ENCODE measurements at regions not wholly inside any gene's neighbourhood (a gene's known extent, or its start where the extent isn't known, plus 50 kb on each side); places are given as distances from the start of the nearest gene placed in this dataset.

DNA sequence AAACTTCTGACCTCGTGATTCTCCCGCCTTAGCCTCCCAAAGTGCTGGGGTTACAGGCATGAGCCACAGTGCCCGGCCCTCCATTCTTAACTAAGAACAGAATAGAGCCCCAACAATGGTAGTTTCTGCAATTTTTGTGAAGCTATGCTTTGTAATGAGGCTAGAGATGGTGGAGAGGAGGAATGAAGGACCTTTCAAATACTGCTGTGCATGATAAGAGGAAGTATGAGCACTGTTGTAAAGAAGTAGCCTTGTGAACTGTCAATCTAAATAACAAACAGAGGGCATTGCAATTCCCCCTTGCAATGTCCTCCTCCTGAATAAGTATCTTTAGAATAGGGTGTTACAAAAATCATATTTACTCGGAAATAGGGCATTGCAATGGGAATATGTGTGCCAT, 70.2 kb downstream of the EVX1 start:
- no peak overlapping the region for H3K18ac ChIP-seq (ENCODE audit: extremely low read depth, low read length)
- H3K27ac ChIP-seq (ENCODE audit: low read depth, low read length): no peak overlapping the region
- DNase-seq (ENCODE audit: low read depth in 1 of 2, low spot score in 2 of 2) (peak in 1 of 2 experiments; percentile 1), FAIRE-seq (no peak)
- no peak overlapping the region for H2AK5ac ChIP-seq (ENCODE audit: low read depth, low read length)
- no peaks in the 10 kb centered on the region for H3K79me2 ChIP-seq (ENCODE audit: control insufficient read depth in 1 of 2, insufficient read depth in 2 of 2, low read length in 2 of 2)
- H3K9ac ChIP-seq (replicated peaks in 1 of 4; ENCODE audit: extremely low read depth in 1 of 4, low read depth in 3 of 4, low read length in 3 of 4): no peak overlapping the region
- H2AFZ ChIP-seq (ENCODE audit: low read length): no peak overlapping the region
- no peak overlapping the region for H2BK5ac ChIP-seq (ENCODE audit: low read depth, low read length)
- no peak overlapping the region for H2BK12ac ChIP-seq (ENCODE audit: low read depth, low read length)
- ChIA-PET POLR2A (ENCODE audit: partially characterized antibody) (no interaction called here), CTCF (ENCODE audit: partially characterized antibody) (interaction anchor here (1.1 to 1.8 kb wide), 3 partner anchors 10 to 263 kb away, joined by 3 to 7 read pairs (median 3); no protein-coding TSS in a partner anchor)
- TF ChIP-seq, protein P1, sequence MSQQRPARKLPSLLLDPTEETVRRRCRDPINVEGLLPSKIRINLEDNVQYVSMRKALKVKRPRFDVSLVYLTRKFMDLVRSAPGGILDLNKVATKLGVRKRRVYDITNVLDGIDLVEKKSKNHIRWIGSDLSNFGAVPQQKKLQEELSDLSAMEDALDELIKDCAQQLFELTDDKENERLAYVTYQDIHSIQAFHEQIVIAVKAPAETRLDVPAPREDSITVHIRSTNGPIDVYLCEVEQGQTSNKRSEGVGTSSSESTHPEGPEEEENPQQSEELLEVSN (IDR thresholded peaks at IDR 0.05): peak; percentile 58
- TF ChIP-seq POU5F1 (IDR thresholded peaks at IDR 0.05; ENCODE audit: low read depth, low read length) (no peak), FOSL1 (IDR thresholded peaks at IDR 0.05; ENCODE audit: insufficient read depth, low read depth, low read length) (no peak), RAD21 (IDR thresholded peaks at IDR 0.05 in 1 of 2, conservative IDR thresholded peaks at IDR 0.05 in 1 of 2; ENCODE audit: low read depth in 2 of 2, low read length in 2 of 2) (no peak), CTBP2 (IDR thresholded peaks at IDR 0.05; ENCODE audit: borderline replicate concordance, insufficient read depth, insufficient read length, low read length) (no peak), POLR2A (IDR thresholded peaks at IDR 0.05; ENCODE audit: control extremely low read depth in 1 of 2, low read depth in 2 of 2, low read length in 2 of 2) (no peak)
- no peaks in the 10 kb centered on the region for H3K36me3 ChIP-seq (ENCODE audit: control insufficient read depth in 2 of 4, insufficient read depth in 4 of 4, low read length in 3 of 4)
- no peak overlapping the region for H3K14ac ChIP-seq (ENCODE audit: insufficient read length)
- H2BK120ac ChIP-seq (replicated peaks; ENCODE audit: low read depth, low read length): no peak overlapping the region
- H3K23me2 ChIP-seq (ENCODE audit: low read depth, low read length): no peaks in the 10 kb centered on the region
- H3K9me3 ChIP-seq (ENCODE audit: insufficient read depth in 2 of 2, low read depth in 1 of 2, low read length in 1 of 2): no peaks in the 10 kb centered on the region
- 0 out of 4 replicates have a peak overlapping the region, but pooled peaks of 1 of the 2 experiments have one; percentile 2 for H3K4me2 ChIP-seq (ENCODE audit: insufficient read depth in 1 of 2, low read depth in 2 of 2, low read length in 2 of 2)
- H4K20me1 ChIP-seq (replicated peaks in 1 of 2; ENCODE audit: control insufficient read depth in 1 of 2, insufficient read depth in 2 of 2, low read length in 2 of 2): no peaks in the 10 kb centered on the region
- no peak overlapping the region for H3K23ac ChIP-seq (ENCODE audit: insufficient read length)
- no peaks in the 10 kb centered on the region for H3K79me1 ChIP-seq (ENCODE audit: low read depth, low read length)
- 85% methylated on average over 4 of the region's 4 CpGs; no CpG with 5 or more reads in 1 of the 2 experiments for WGBS, 2 experiments (ENCODE audit: extremely low coverage in 1 of 2, insufficient coverage in 1 of 2, insufficient read length in 1 of 2, insufficient replicate concordance in 2 of 2, low coverage in 1 of 2, low lambda C conversion rate in 2 of 2, missing lambda C conversion rate in 1 of 2)
- H4K8ac ChIP-seq (ENCODE audit: extremely low read depth, insufficient read depth, low read length): no peak overlapping the region
- peaks cover 0 to 6% (median 4%) of the 10 kb centered on the region in 4 experiments; a peak in 4 of 7 replicates for H3K4me1 ChIP-seq (replicated peaks in 1 of 4; ENCODE audit: control insufficient read depth in 3 of 4, insufficient read depth in 4 of 4, low read length in 3 of 4)
- H4K5ac ChIP-seq (ENCODE audit: insufficient read length, low read depth, low read length): no peak overlapping the region
- H3K4ac ChIP-seq (replicated peaks; ENCODE audit: insufficient read length, low read depth, low read length): no peak overlapping the region
- H3K4me3 ChIP-seq (ENCODE audit: extremely low read depth in 1 of 4, insufficient read depth in 2 of 4, low read depth in 3 of 4, low read length in 4 of 4): no peak overlapping the region
- H3K56ac ChIP-seq (replicated peaks; ENCODE audit: insufficient read length, low read depth, low read length): no peak overlapping the region
- H2BK20ac ChIP-seq (ENCODE audit: low read length): no peak overlapping the region
- no peak overlapping the region for H2BK15ac ChIP-seq (ENCODE audit: low read length)
- no peaks in the 10 kb centered on the region for H3K27me3 ChIP-seq (replicated peaks in 1 of 4; ENCODE audit: control insufficient read depth in 3 of 4, extremely low read depth in 1 of 4, insufficient read depth in 3 of 4, low read length in 3 of 4)
- no peak overlapping the region for H4K91ac ChIP-seq (replicated peaks; ENCODE audit: insufficient read length, low read length)
